SK-N-SH (cell line): ENCODE measurements at regions not wholly inside any gene's neighbourhood (a gene's known extent, or its start where the extent isn't known, plus 50 kb on each side); places are given as distances from the start of the nearest gene placed in this dataset.

Experiments
- CTCF ChIA-PET: fragments of 300-600, 350-600 bp; formaldehyde crosslinking; extraction: SDS; loops from one replicate; lab custom pipeline; 2021; lab: Yijun Ruan, JAX
- POLR2A ChIA-PET: fragments of 350-600 bp; sonication (Branson Sonifier 250); formaldehyde crosslinking; extraction: SDS; loops from one replicate; lab custom pipeline; 2020; ENCODE audit warnings: antibody characterized with exemption, inconsistent platforms; lab: Yijun Ruan, JAX
- DNase-seq: peaks from one replicate; pipeline ENCODE4 v3.0.0; 2012
- H2AFZ ChIP-seq: fragments of 200-600 bp; sonication (generic); 2 replicates; pipeline ENCODE4 v1.8.1; 2016; ENCODE audit warnings: antibody characterized with exemption, mild to moderate bottlenecking, low read depth
- H3F3A ChIP-seq: fragments of 200-600 bp; sonication (generic); replicated peaks from 2 replicates; pipeline ENCODE3; 2016; ENCODE audit warnings: antibody characterized with exemption, mild to moderate bottlenecking; ENCODE audit not compliant: insufficient read depth
- H3K27ac ChIP-seq, 2 experiments: fragments of 200-500 bp in 1 of 2; fragments of 200-600 bp in 1 of 2; sonication (Bioruptor generic) in 1 of 2; sonication (generic), shearing (Covaris generic) in 1 of 2; 2 replicates each; pipeline versions ENCODE4 v1.5.1 to v1.6.1; 2014 to 2016; ENCODE audit warnings: low read depth in 2 of 2, inconsistent platforms in 1 of 2, low read length in 1 of 2, mild to moderate bottlenecking in 1 of 2, mixed read lengths in 1 of 2
- H3K27me3 ChIP-seq: fragments of 200-600 bp; sonication (generic), shearing (Covaris generic); 2 replicates; pipeline ENCODE4 v1.6.1; 2016; ENCODE audit warnings: mixed run types; ENCODE audit not compliant: insufficient read depth
- H3K36me3 ChIP-seq, 2 experiments: fragments of 200-500 bp in 1 of 2; fragments of 200-600 bp in 1 of 2; sonication (Bioruptor generic) in 1 of 2; sonication (generic) in 1 of 2; replicated peaks in 1 of 2; 2 replicates each; pipeline versions ENCODE3 to v1.5.1; 2014 to 2016; ENCODE audit warnings: low read length in 1 of 2, mild to moderate bottlenecking in 1 of 2; ENCODE audit not compliant: insufficient read depth in 2 of 2, control insufficient read depth in 1 of 2
- H3K4me1 ChIP-seq, 2 experiments: fragments of 200-500 bp in 1 of 2; fragments of 200-600 bp in 1 of 2; sonication (Bioruptor generic) in 1 of 2; sonication (generic), shearing (Covaris generic) in 1 of 2; 2 replicates each; pipeline versions ENCODE4 v1.5.1 to v1.6.1; 2014 to 2016; ENCODE audit warnings: low read depth in 1 of 2, low read length in 1 of 2, mixed run types in 1 of 2; ENCODE audit not compliant: insufficient read depth in 2 of 2, control insufficient read depth in 1 of 2
- H3K4me2 ChIP-seq: fragments of 200-600 bp; sonication (generic), shearing (Covaris generic); 2 replicates; pipeline ENCODE4 v1.6.1; 2017; ENCODE audit warnings: mixed run types
- H3K4me3 ChIP-seq, 2 experiments: fragments of 200-500 bp in 1 of 2; fragments of 200-600 bp in 1 of 2; sonication (Bioruptor generic) in 1 of 2; sonication (generic), shearing (Covaris generic) in 1 of 2; 2 replicates each; pipeline versions ENCODE4 v1.5.1 to v1.8.1; 2014 to 2016; ENCODE audit warnings: low read depth in 2 of 2, inconsistent platforms in 1 of 2, low read length in 1 of 2, mild to moderate bottlenecking in 1 of 2, mixed read lengths in 1 of 2, moderate library complexity in 1 of 2
- H3K79me2 ChIP-seq: fragments of 200-600 bp; sonication (generic); 2 replicates; pipeline ENCODE4 v1.8.1; 2017; ENCODE audit warnings: mild to moderate bottlenecking; ENCODE audit not compliant: insufficient read depth
- H3K9ac ChIP-seq: fragments of 200-600 bp; sonication (generic); 2 replicates; pipeline ENCODE4 v1.6.1; 2017; ENCODE audit warnings: mixed run types
- H3K9me2 ChIP-seq: fragments of 200-600 bp; sonication (generic); 2 replicates; pipeline ENCODE4 v1.6.1; 2017; ENCODE audit warnings: mixed run types
- H3K9me3 ChIP-seq: fragments of 200-600 bp; sonication (generic); 2 replicates; pipeline ENCODE4 v1.6.1; 2017; ENCODE audit warnings: mixed run types, mild to moderate bottlenecking, moderate library complexity
- H4K20me1 ChIP-seq: fragments of 200-600 bp; sonication (generic); 2 replicates; pipeline ENCODE4 v1.6.1; 2017; ENCODE audit warnings: mild to moderate bottlenecking, mixed run types; ENCODE audit not compliant: insufficient read depth
- ELF1 ChIP-seq: IDR thresholded peaks from 2 replicates; pipeline ENCODE4 v1.4.0; 2012
- FOSL2 ChIP-seq: IDR thresholded peaks from 2 replicates; pipeline ENCODE4 v1.4.0; 2012; ENCODE audit warnings: low read depth, mild to moderate bottlenecking, moderate library complexity, borderline replicate concordance
- GATA2 ChIP-seq: sonication (generic); formaldehyde crosslinking; IDR thresholded peaks from 2 replicates; pipeline ENCODE4 v1.5.0; 2020; ENCODE audit warnings: mild to moderate bottlenecking, missing genetic modification reagents
- MEF2A ChIP-seq: IDR thresholded peaks from 2 replicates; pipeline ENCODE4 v1.4.0; 2012; ENCODE audit warnings: low read depth, borderline replicate concordance
- NRF1 ChIP-seq: IDR thresholded peaks from 2 replicates; pipeline ENCODE4 v1.6.1; 2012; ENCODE audit warnings: low read depth, mild to moderate bottlenecking, low read length
- RAD21 ChIP-seq: IDR thresholded peaks from 2 replicates; pipeline ENCODE4 v1.6.1; 2012; ENCODE audit warnings: mild to moderate bottlenecking, low read length
- REST ChIP-seq: IDR thresholded peaks from 2 replicates; pipeline ENCODE4 v1.6.1; 2012; ENCODE audit warnings: mild to moderate bottlenecking, low read depth, low read length, moderate library complexity
- RXRA ChIP-seq: IDR thresholded peaks from 2 replicates; pipeline ENCODE4 v1.4.0; 2012; ENCODE audit warnings: low read depth, mild to moderate bottlenecking, borderline replicate concordance
- SIN3A ChIP-seq: IDR thresholded peaks from 2 replicates; pipeline ENCODE4 v1.6.1; 2012; ENCODE audit warnings: low read depth, mild to moderate bottlenecking, low read length, moderate library complexity, borderline replicate concordance
- TAF1 ChIP-seq: IDR thresholded peaks from 2 replicates; pipeline ENCODE4 v1.6.1; 2012; ENCODE audit warnings: low read depth, mild to moderate bottlenecking, low read length, moderate library complexity, borderline replicate concordance
- USF1 ChIP-seq: IDR thresholded peaks from 2 replicates; pipeline ENCODE4 v1.4.0; 2012; ENCODE audit warnings: low read depth, borderline replicate concordance
- ZBTB33 ChIP-seq: IDR thresholded peaks from 2 replicates; pipeline ENCODE4 v1.4.0; 2012; ENCODE audit warnings: low read depth, borderline replicate concordance
- WGBS: methylation state at CpG from one replicate; pipeline ENCODE4 v1.1.6; 2017; ENCODE audit warnings: low lambda C conversion rate; 5-methylcytosine and 5-hydroxymethylcytosine counted together
- TF ChIP-seq, protein P1 (sequence below): IDR thresholded peaks from 2 replicates; pipeline ENCODE4; 2012
- TF ChIP-seq, protein P2 (sequence below): fragments of 150-350 bp; IDR thresholded peaks from 2 replicates; pipeline ENCODE4 v1.6.1; 2017; ENCODE audit warnings: antibody characterized with exemption, low read length, low read depth, borderline replicate concordance
- TF ChIP-seq, protein P3 (sequence below): IDR thresholded peaks from 2 replicates; pipeline ENCODE4 v1.4.0; 2012; ENCODE audit warnings: low read depth

- ChIA-PET CTCF (interaction anchor here (0.6 kb wide), 1 partner anchor 7 kb away, joined by 3 read pairs; no protein-coding TSS in a partner anchor), POLR2A (no interaction called here)
- TF ChIP-seq NRF1 (no peak), ELF1 (no peak), TAF1 (no peak), SIN3A (no peak), MEF2A (no peak), RXRA (no peak), FOSL2 (no peak), REST (no peak), USF1 (no peak), GATA2 (CRISPR knock-in tag) (no peak), RAD21 (no peak), ZBTB33 (no peak)
- TF ChIP-seq, protein P1, sequence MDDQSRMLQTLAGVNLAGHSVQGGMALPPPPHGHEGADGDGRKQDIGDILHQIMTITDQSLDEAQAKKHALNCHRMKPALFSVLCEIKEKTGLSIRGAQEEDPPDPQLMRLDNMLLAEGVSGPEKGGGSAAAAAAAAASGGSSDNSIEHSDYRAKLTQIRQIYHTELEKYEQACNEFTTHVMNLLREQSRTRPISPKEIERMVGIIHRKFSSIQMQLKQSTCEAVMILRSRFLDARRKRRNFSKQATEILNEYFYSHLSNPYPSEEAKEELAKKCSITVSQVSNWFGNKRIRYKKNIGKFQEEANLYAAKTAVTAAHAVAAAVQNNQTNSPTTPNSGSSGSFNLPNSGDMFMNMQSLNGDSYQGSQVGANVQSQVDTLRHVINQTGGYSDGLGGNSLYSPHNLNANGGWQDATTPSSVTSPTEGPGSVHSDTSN: no peak
- TF ChIP-seq, protein P2, sequence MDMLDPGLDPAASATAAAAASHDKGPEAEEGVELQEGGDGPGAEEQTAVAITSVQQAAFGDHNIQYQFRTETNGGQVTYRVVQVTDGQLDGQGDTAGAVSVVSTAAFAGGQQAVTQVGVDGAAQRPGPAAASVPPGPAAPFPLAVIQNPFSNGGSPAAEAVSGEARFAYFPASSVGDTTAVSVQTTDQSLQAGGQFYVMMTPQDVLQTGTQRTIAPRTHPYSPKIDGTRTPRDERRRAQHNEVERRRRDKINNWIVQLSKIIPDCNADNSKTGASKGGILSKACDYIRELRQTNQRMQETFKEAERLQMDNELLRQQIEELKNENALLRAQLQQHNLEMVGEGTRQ: no peak
- TF ChIP-seq, protein P3, sequence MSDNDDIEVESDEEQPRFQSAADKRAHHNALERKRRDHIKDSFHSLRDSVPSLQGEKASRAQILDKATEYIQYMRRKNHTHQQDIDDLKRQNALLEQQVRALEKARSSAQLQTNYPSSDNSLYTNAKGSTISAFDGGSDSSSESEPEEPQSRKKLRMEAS: no peak
- no peaks in the 10 kb centered on the region for H4K20me1 ChIP-seq
- 17% methylated on average over 4 of the region's 4 CpGs for WGBS
- H3K4me2 ChIP-seq: no peak overlapping the region
- DNase-seq: no peak
- no peak overlapping the region for H2AFZ ChIP-seq
- no peak overlapping the region for H3K9ac ChIP-seq
- no peaks in the 10 kb centered on the region for H3K79me2 ChIP-seq
- no peaks in the 10 kb centered on the region for H3K36me3 ChIP-seq
- no peak overlapping the region for H3K4me3 ChIP-seq
- no peaks in the 10 kb centered on the region for H3K9me3 ChIP-seq
- no peak overlapping the region for H3K27ac ChIP-seq
- H3F3A ChIP-seq: no peaks in the 10 kb centered on the region
- H3K9me2 ChIP-seq: no peaks in the 10 kb centered on the region
- H3K4me1 ChIP-seq: peaks cover 0 to 3% of the 10 kb centered on the region in 2 experiments; a peak in 1 of 4 replicates
- no peaks in the 10 kb centered on the region; the same call in 1 of the 2 replicates for H3K27me3 ChIP-seq
Measured at GRCh38 chr5:21686706-21687105, 1166.4 kb downstream of the CDH12 start.
